GM21737 (cell line): ENCODE measurements at regions not wholly inside any gene's neighbourhood (a gene's known extent, or its start where the extent isn't known, plus 50 kb on each side); places are given as distances from the start of the nearest gene placed in this dataset.

ENCODE experiments used
- ATAC-seq: cut with Tn5 transposase; IDR thresholded peaks from one replicate; pipeline ENCODE4 v1.9.1; 2021; ENCODE audit warnings: mild to moderate bottlenecking, moderate library complexity; ENCODE audit not compliant: unreplicated experiment

GRCh38 chr12:27382924-27383323 is 50.3 kb downstream of the BMAL2 start:
- ATAC-seq = no peak

GRCh38 chr12:27383429-27384260 is 51.0 kb downstream of the BMAL2 start:
- ATAC-seq = peak; percentile 51

GRCh38 chr12:27384261-27384590 is 51.6 kb downstream of the BMAL2 start:
- no peak for ATAC-seq

- no peak for ATAC-seq
Observed at GRCh38 chr12:27385766-27386564, 53.3 kb downstream of the BMAL2 start.

- ATAC-seq = no peak
Observed at GRCh38 chr12:27387473-27387872, 54.8 kb downstream of the BMAL2 start.

GRCh38 chr12:27388650-27389049 is 56.0 kb downstream of the BMAL2 start:
- no peak for ATAC-seq

- ATAC-seq = no peak
Observed at GRCh38 chr12:27394676-27395075, 51.9 kb upstream of the SMCO2 start.

GRCh38 chr12:27396216-27396815 is 50.2 kb upstream of the SMCO2 start:
- no peak for ATAC-seq
